ENCODE measurements at regions not wholly inside any gene's neighbourhood (a gene's known extent, or its start where the extent isn't known, plus 50 kb on each side); places are given as distances from the start of the nearest gene placed in this dataset.

DNA sequence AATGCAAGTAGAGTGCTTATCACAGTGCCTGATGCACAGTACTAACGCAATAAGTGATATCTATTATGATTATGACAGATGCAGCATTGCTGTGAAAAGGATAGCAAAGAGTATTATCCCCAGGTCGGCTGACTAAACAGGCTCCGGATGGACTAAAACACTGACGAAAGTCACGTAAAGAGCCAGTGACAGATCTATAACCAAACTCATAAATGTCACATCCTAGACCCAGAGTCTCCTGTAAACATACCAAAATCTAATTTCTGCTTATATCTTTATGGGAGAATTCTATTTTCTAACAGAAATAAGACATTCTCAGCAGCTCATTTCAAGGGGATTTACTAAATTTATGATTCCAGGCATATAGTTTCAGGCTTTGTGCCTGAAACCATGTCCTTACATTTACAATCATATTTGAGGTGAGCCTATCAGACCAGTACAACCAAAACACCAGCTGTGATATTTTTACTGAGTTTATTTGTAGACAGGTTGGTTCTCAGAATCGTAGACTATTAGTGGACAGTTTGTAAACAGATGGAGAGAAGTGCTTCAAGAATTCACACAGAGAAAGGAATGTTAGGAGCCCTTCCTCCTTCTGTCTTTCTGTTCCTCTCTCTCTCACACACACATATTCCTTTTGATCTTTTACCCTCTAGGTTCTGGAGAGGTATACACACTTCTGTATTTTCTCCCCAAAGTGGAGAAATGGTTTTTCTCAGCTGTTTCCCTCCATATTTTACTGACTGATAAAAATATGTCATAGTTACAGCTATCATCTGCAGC lies 52.4 kb upstream of the WDR26 start:
- no peak for DNase-seq

DNA sequence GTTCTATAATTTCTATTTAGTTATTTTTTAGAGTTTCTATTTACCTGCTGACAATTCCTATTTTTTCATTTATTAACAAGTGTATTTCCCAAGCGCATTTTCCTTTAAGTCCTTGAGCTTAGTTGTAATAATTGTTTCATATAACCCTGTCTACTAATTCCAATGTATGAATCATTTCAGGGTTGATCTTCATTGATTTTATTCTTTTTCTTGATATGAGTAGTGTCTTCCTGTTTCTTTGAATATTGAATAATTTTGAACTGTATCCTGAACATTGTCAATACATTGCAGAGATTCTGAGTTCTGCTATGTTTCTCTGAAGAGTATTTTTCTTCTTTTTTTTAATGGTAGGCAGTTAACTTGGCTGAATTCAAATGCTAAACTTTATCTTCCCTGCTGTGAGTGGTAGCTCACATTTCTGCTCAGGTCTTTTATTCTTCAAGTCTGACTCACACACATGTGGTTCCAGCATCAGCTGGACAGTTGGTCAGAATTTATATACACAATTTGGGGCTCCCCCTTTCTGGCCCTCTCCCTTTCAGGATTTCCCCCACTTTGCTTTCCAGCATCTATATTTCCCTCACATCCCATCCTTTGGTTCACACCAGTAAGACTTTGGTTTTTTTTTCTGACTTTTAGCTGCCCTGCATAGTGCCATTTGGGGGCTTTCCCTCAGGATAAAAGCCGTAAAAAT lies 54.4 kb upstream of the WDR26 start:
- DNase-seq, result no peak

DNA sequence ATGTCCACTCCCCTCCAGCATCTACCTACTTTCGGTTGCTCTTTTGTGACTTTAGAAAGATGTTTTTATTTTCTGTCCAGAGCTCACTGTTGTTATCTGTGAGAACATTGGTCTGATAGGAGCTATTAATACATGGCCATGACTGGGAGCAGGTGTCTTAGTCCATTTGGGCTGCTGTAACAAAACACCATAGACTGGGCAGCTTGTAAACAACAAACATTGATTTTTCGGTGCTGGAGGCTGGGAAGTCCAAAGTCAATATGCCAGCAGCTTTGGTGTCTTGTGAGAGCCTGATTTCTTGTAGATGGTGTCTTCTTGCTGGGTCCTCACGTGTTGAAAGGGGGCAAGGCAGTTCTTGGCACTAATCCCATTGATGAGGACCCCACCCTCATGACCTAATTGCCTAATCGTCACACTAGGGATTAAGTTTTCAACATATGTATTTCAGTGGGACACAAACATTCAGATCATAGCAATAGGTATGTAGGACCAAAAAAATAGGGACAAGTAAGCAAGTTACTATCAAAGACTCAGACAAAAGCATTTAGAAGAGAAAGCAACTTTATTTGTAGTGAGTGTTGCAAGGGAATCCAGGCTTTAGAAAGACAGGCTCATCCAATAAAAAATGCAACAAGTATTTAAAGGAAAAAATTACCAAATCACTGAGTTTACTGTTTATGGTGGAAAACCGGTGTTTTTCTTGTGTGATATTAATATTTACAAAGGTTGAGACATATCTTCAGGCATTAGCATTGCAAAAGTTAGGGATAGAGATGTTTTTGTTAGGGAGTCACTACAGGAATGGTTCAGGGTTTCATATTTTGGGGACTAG lies 55.2 kb upstream of the WDR26 start:
- DNase-seq, result no peak

DNA sequence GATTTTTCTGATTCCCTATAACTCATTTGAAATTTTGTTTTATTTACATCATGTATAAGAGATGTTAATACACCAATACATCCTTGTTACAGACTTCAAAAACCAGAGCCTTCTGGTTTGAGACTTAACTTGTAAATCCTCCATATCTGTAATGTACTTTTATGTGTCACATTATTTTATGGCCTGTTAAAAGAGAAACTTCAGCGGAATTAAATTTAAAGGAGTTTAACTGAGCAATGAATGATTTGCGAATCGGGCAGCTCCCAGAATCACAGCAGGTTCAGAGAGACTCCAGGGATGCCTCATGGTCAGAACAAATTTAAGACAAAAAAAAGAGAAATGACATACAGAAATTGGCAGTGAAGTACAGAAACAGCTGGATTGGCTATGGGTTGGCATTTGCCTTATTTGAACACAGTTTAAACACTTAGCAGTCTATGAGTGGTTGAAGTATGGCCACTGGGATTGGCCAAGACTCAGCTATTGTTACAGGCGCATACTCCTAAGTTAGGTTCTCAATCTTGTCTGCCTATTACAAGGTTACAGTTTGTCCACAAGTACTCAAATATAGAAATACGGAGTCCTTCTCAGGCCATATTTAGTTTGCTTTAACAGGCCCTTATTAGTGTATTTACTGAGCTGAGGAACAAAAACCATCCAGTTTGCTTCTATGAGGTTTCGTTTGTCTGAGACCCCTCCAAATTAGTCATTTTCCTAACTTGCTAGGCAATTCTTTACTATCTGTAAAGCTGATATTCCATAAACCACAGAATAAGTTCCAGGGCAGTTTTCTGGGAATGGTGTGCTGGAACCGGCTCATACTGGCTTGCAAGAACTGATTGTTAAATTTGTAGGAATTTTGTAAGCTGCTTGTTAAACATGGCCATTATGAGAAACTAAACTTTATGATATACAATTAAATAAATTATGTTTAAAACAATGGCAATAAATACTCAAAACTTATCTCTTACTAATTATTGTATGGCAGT lies 56.2 kb upstream of the WDR26 start:
- DNase-seq, result no peak

DNA sequence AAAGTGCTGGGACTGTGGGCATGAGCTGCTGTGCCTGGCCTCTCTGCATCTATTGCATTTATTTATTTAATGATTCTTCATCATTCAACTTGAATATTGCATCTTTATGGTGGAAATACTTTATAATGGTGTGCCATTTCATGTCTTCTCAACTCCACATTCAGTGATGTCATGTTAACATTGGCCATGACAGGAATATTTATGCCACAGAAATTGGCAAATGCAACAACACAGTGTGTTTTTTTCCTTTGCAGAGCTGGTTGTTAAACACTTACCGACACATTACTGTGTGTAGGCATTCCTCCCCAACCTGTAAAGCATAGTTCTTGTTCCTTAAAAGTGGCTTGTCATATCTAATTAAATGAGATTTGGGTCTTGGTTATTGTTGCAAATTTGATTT lies 57.4 kb upstream of the WDR26 start:
- DNase-seq, result no peak

DNA sequence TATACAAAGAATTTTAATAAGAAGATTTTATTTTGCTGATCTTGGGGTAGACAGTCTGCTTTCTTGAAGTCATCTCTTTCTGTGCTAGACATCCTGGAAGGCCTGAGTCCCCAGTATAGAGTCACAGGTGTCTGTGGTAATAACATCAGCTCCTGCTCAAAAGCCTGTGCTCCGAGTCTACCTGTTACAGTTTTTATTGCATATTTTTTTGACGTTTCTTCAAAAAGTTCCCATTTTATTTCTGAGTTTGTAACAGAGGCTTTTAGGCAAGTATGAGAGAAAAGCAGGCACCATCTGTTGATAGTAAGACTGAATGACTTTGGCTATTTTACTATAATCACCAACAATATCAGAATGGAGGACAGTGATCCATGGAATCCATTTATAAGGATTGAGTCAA lies 58.0 kb upstream of the WDR26 start:
- no peak for DNase-seq

DNA sequence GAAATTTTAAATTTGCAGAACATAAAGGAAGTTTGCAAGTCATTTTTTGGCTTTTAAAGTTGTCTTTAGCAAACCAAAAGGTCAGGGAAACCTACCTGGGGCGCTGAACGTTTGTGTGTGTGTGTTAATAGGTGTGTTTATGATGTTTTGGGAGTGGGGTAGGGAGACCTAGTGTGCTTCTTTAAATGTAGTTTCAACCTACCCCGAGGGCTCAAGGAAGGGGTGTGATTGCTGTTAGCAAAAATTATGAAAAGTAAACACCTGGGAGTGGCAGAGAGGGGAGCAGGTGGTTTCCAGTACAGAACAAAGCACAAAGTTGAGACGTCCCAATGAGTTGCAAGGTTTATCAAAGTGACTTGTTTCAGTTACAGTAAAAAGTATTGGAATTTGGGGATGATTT lies 58.7 kb upstream of the WDR26 start:
- DNase-seq, result no peak

DNA sequence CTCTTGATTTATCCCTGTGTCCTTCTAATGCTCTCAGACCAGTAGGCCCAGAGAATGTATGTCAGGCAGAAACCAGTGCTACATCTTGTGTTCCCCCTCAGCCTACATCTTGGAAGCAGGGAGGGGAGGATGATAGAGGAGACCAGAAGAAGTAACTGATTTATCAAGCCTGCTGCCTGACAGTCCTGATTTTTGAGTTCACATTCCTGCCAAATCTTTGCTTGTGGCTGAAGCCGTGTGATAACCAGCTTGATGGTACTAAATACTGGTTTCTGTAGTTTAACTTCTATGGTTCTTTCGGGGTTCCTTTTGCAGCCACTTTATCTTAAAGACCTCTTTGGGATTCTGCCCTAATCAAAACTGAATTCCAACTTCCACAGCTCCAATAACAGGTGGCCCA lies 59.7 kb upstream of the WDR26 start:
- no peak for DNase-seq

DNA sequence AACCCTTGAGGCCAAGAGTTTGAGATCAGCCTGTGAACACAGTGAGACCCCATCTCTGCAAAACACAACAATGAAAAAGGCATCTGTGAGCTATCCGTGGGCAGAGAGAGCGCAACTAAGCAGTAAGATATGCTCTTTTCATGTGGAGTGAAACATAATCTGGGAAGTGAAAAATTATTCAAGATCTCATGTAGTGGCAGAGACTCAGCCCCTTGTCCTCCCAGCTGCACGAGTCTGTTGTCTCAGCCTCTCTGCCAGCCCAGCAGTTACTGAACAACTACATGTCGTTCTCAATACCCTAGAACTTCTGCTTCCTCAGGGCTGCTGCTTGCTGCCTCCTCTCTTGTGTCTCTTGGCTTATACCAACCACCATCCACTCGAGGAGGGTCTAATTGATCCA lies 61.3 kb upstream of the WDR26 start:
- DNase-seq, result no peak

DNA sequence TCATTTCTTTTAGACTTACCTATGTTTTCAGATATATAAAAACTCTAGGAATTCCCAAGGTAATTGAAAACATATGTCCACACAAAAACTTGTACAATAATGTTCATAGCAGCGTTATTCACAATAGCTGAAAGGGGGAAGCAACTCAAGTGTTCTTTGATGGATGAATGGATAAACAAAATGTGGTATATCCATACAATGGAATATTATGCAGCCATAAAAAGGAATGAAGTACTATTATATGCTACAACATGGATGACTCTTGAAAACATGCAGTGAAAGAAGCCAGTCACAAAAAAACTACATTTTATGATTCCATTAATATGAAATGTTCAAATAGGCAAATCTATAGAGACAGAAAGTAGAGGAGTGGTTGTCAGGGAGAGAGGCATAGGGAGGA lies 62.2 kb upstream of the WDR26 start:
- DNase-seq, result no peak

DNA sequence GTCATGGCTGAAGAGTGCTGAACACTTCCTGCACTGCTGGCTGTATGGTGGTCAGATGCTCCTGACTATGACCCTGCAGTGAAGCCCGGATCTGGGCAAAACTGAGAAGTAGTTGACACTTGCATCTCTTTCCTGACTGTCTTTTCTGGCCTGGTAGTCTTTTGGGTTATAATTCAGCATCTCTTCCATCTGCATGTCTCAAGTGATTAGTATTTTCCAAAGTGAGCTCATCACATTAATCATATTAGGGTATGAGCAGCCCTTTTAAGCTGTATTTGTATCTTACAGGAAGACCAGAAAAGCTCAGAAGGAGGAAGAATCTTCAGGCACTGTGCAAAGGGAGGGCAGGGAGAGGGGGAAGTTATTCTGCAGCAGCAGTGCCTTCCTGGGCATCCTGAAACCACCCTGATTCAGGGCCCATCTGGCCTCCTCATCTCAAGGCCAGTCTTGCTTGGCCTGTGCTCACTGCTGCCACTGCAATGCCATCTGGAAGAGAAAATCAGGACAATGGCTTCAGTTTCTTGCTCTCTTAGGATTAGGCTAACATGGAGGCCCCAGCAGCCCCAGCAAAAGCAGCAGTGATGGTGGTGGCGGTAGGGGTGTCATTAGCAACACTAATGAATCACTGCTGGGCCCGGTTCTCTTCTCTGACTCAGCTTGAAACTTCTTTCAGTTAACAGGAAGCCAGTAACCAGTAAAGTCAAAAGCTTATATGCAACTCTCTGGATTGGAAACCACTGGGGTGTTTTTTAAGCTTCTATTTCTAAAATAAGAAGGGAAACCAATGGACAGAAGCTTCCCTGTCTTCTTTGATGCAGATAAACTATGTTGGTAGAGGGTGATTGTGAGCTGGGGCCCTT lies 63.3 kb upstream of the WDR26 start:
- DNase-seq, result peak; percentile 63

DNA sequence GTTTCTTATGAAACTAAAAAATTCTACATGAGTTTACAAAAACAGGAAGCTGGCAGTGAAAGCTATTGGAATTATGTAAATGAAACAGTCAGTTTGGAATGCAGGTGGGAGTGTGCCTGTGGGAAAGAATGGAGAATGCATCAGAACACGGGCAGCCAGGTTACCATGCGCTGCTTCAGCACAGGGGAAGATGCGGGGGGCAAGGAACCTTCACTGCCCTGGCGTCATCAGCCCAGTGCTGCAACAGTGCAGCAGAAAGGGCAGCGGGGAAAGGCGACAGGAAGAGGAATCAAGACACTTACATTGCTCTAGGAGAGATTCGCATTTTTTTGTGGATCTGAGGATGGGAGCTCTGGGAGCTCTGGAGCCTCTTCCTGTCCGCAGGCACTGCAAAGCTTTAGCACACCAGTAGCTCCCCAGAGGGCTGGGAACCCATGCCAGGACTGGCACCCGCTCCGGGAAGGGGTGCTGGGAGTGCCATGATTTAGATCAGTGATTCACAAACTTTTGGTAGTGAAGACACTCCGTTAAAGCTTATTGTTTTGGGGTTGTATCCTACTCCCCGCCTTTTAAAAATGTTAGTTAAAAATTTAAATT lies 64.1 kb upstream of the WDR26 start:
- DNase-seq, result no peak

DNA sequence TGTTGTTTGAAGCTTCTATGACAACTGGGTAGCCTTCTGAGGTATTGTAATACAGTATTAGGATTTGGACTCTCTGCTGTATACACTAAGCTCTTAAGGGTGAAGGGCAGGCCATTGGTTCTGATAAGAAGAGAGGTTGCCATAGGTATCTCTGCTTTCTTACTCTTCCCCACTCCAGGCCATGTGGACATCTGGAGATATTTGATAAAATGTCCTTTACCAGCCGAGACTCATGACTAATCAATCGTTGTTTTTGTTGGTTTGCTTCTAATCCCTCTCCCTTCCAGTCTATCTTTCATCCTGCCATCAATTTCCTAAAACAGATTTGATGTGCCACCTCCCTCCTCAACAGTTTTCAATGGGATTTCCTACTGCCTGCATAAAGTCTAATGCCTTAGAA lies 64.6 kb upstream of the WDR26 start:
- DNase-seq, result no peak

DNA sequence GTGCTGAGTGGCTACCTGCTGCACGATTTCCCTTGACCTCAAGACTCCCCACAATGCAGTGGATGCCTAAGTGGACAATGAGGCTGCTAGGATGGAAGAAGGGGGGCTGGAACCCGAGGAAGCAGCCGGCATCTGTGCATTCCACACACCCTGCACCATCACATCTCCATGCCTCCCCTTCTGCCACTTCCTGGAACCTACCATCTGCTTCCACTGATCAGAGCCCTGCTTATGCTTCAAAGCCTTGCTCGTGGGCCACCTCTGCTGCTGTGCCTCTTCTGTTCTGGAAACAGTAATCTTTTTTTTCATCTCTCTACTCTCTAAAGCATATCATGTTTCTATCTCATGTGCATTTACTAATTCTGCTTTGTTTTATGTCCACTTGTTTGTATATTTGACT lies 66.2 kb upstream of the WDR26 start:
- no peak for DNase-seq

DNA sequence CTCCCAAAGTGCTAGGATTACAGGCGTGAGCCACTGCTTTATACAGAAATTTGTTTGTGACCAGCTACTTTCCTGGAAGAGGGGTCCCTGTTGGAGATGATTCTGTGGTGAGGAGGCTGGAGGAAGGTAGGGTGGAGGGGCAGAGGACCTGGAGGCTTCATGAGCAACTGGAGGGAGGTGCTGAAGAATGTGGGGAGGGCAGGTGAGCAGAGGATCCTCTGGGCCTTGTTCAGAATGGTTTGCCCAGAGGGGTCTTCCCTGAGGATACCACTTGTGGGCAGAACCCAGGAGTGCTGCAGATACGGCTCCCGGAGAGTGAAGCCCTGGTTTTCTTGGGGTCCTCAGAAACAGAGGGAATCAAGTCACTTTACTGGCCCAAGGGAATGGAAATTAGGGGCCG lies 67.2 kb upstream of the WDR26 start:
- DNase-seq, result no peak

DNA sequence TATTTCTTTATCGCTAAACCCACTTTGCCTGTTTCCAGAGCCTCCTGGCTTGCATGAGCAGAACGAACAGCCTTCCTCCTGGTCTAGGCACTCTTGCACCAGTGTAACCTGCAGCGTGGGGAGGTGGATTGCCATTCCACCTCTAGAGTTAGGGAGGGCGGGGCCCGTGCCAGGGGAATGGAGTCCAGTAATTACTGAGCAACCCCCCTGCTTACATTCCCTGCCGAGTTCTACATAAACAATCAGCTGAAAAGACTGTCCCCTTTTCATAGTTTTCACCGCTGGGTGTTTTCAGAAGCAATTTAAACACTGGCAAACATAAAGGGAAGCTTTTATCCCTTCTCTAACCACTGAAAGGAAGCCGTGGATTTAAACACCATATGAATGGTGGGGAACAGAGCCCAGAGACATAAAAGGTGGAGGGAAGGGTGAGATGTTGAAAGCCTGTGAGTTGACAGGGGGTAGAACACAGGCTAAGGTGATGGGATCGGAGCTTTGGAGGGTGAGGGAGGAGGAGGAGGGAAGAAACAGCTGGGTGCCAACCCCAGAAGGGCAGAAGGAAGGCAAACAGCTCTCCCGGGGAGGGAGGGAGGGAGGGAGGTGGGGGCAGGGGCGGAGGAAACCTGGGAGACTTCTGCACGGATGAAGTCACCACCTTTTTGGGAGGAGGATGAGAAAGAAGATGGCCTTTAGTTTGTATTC lies 68.0 kb upstream of the WDR26 start:
- no peak for DNase-seq

DNA sequence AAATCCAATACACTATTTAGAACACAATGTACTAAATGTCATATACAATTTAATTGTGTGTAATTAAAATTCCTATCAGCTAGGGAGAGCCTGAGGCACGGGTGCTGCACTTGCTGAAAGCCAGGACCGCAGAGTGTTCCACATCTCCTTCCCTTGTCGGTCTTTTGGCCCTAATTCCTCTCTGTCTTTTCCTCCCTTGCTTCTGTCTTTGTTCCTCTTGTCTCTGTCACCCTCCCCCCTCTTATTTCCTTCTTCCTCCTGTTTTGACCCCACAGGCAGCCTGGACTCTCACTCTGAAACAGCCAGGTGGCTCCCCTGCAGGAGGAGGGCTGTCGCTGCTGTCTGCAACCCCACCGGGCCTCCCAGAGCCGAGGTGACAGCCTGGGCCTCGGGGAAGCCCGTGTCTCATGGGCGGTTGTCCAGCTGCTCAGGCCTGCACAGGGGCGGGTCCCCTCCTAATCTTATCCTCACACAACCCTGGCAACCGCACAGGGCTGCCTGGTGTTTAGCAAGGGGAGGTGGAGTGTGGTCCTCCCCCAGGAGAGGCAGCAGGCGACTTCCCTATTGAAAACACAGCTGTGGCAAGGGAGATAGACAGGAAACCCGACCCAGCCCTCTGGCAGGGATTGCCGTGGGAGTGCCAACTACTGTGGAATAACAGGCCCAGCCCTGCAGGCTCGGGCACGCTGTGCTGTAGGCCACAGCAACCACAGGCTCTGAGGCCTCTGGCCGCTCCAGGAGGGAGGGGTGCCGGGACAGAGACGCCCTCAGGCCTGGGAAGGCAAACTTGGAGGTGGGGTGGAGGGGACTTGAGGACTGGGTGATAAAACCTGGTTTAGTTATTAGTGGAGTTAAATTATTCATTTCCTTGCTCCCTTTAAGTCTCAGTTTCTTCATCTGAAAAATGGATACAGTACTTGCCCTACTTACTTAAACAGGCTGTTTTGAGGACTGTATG lies 68.8 kb upstream of the WDR26 start:
- no peak for DNase-seq

DNA sequence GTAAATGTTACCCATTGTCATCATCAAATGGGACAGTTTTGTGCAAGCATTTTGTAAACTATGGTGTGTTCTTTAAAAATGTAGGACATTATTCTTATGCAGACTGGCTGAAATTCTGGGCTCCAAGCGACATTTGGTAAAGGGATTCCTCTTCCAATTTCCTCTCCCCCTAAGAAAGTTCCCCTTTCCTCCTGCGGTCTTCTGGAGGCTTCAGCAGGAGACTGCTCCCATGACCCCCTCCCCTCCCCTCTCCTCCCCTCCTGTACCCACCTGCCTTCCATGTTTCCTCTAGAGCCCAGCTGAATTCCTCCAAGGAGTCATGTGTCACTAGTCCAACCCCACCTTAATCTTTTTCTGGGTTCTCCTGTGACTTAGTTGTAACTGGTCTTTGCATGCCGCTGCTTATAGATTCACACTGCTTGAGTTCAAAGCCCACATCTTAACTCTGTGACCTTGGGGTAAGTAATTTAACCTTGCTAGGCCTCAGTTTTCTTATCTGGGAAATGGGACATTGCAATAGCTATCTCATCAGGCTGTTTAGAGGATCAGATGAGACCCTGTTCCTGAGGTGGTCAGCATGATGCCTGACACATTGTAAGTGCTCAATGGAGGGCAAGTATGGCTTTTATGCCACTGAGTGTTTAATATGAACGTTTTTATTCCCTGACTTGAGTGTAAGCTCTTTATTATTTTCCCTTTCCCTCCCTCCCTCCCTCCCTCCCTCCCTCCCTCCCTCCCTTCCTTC lies 69.9 kb upstream of the WDR26 start:
- DNase-seq, result no peak

Measured in CD4-positive, alpha-beta T cell treated with Interleukin-17A for 4 hours (primary cell).